Uterus (tissue), 3 donors: ENCODE measurements at regions not wholly inside any gene's neighbourhood (a gene's known extent, or its start where the extent isn't known, plus 50 kb on each side); places are given as distances from the start of the nearest gene placed in this dataset.

ENCODE experiments used
- DNase-seq, 2 donors: peaks; one replicate each; pipeline ENCODE4 v3.0.0-alpha.2; 2019 to 2020
- H3K27ac ChIP-seq, 2 donors: fragments of 200-600 bp; sonication (generic); 1 replicate in 1 of 2; 2 replicates in 1 of 2; pipeline ENCODE4 v1.5.1; 2016 to 2018
- H3K27me3 ChIP-seq, 2 donors: fragments of 200-600 bp; sonication (generic); one replicate each; pipeline ENCODE4 v1.5.1; 2018 to 2019; ENCODE audit warnings: control low read depth in 1 of 2
- H3K36me3 ChIP-seq, 2 donors: fragments of 200-600 bp; sonication (generic); one replicate each; pipeline ENCODE4 v1.5.1; 2019; ENCODE audit warnings: control low read depth in 1 of 2
- H3K4me1 ChIP-seq, 2 donors: fragments of 200-600 bp; sonication (generic); one replicate each; pipeline ENCODE4 v1.5.1; 2018 to 2019; ENCODE audit warnings: control low read depth in 1 of 2
- H3K4me3 ChIP-seq, 2 donors: fragments of 200-600 bp; sonication (generic); 1 replicate in 1 of 2; 2 replicates in 1 of 2; pipeline ENCODE4 v1.5.1; 2018 to 2019; ENCODE audit warnings: mild to moderate bottlenecking in 1 of 2
- H3K9me3 ChIP-seq, 2 donors: fragments of 200-600 bp; sonication (generic); one replicate each; pipeline ENCODE4 v1.5.1; 2019; ENCODE audit warnings: control low read depth in 1 of 2
- CTCF ChIP-seq, 4 experiments: fragments of 200-600 bp in 2 of 4; fragments of 450-650 bp in 2 of 4; sonication (generic) in 2 of 4; IDR thresholded peaks; one replicate each; pipeline ENCODE4 v1.5.1; 2016 to 2019; ENCODE audit warnings: antibody characterized with exemption in 4 of 4, mild to moderate bottlenecking in 2 of 4, moderate library complexity in 1 of 4
- POLR2A ChIP-seq, 2 donors: fragments of 450-650 bp; IDR thresholded peaks; one replicate each; pipeline ENCODE4 v1.6.1; 2016; ENCODE audit warnings: antibody characterized with exemption in 2 of 2, mild to moderate bottlenecking in 1 of 2, moderate library complexity in 1 of 2
- intact Hi-C: fragments of 100-400 bp; cut with DNase I; formaldehyde crosslinking; loops from one replicate; pipeline ENCODE4 v1.15.1; 2023; ENCODE audit warnings: low total_unique reads
- donor health status: DM: yes; HTN: yes; CAD: no.

- no peak for TF ChIP-seq CTCF (IDR thresholded peaks at IDR 0.05)
- TF ChIP-seq POLR2A (IDR thresholded peaks at IDR 0.05) = no peak
- no peaks in the 10 kb centered on the region for H3K36me3 ChIP-seq
- no peak overlapping the region for H3K4me3 ChIP-seq
- DNase-seq = no peak
- H3K27ac ChIP-seq = no peak overlapping the region
- no peaks in the 10 kb centered on the region for H3K4me1 ChIP-seq
- no peaks in the 10 kb centered on the region for H3K9me3 ChIP-seq
- no peaks in the 10 kb centered on the region for H3K27me3 ChIP-seq
- intact Hi-C loops = no loop called here
Observed at GRCh38 chr2:125681576-125681975, 974.4 kb upstream of the GYPC start.

GRCh38 chr2:125681976-125682805, 973.8 kb upstream of the GYPC start:
- intact Hi-C loops = no loop called here
- Histone ChIP-seq H3K4me1 (no peaks in the 10 kb centered on the region), H3K9me3 (no peaks in the 10 kb centered on the region), H3K27me3 (no peaks in the 10 kb centered on the region), H3K4me3 (no peak overlapping the region), H3K36me3 (no peaks in the 10 kb centered on the region), H3K27ac (no peak overlapping the region)
- TF ChIP-seq CTCF (IDR thresholded peaks at IDR 0.05) = no peak
- TF ChIP-seq POLR2A (IDR thresholded peaks at IDR 0.05) = no peak
- DNase-seq = no peak

- H3K27me3 ChIP-seq = no peaks in the 10 kb centered on the region
- no peak overlapping the region for H3K27ac ChIP-seq
- H3K9me3 ChIP-seq = no peaks in the 10 kb centered on the region
- intact Hi-C loops = no loop called here
- no peaks in the 10 kb centered on the region for H3K4me1 ChIP-seq
- TF ChIP-seq POLR2A (IDR thresholded peaks at IDR 0.05) (no peak), CTCF (IDR thresholded peaks at IDR 0.05) (no peak)
- no peak overlapping the region for H3K4me3 ChIP-seq
- H3K36me3 ChIP-seq = no peaks in the 10 kb centered on the region
- DNase-seq = no peak
Observed at GRCh38 chr2:125684256-125684655, 971.7 kb upstream of the GYPC start.

- no peaks in the 10 kb centered on the region for H3K27me3 ChIP-seq
- H3K4me3 ChIP-seq = no peak overlapping the region
- intact Hi-C loops = no loop called here
- H3K4me1 ChIP-seq = no peaks in the 10 kb centered on the region
- no peaks in the 10 kb centered on the region for H3K9me3 ChIP-seq
- no peak overlapping the region for H3K27ac ChIP-seq
- no peak for DNase-seq
- no peaks in the 10 kb centered on the region for H3K36me3 ChIP-seq
- TF ChIP-seq CTCF (IDR thresholded peaks at IDR 0.05) = no peak
- no peak for TF ChIP-seq POLR2A (IDR thresholded peaks at IDR 0.05)
Observed at GRCh38 chr2:125684932-125685331, 971.0 kb upstream of the GYPC start.

- H3K27me3 ChIP-seq = no peaks in the 10 kb centered on the region
- no peaks in the 10 kb centered on the region for H3K4me1 ChIP-seq
- H3K9me3 ChIP-seq = no peaks in the 10 kb centered on the region
- H3K4me3 ChIP-seq = no peak overlapping the region
- TF ChIP-seq POLR2A (IDR thresholded peaks at IDR 0.05) (no peak), CTCF (IDR thresholded peaks at IDR 0.05) (no peak)
- intact Hi-C loops = no loop called here
- H3K36me3 ChIP-seq = no peaks in the 10 kb centered on the region
- DNase-seq = no peak
- H3K27ac ChIP-seq = no peak overlapping the region
Observed at GRCh38 chr2:125696560-125696959, 959.4 kb upstream of the GYPC start.
